ENCODE measurements at regions not wholly inside any gene's neighbourhood (a gene's known extent, or its start where the extent isn't known, plus 50 kb on each side); places are given as distances from the start of the nearest gene placed in this dataset.

- intact Hi-C loops (cut with DNase I) = loop anchor here in 1 of 4 donors (2.0 kb wide), 1 partner anchor 551 kb away; no protein-coding TSS in a partner anchor
- no peaks in the 10 kb centered on the region for H3K4me1 ChIP-seq (ENCODE audit: insufficient read depth)
- peak; percentile 56 to 83 (median 74) for DNase-seq
- no peak overlapping the region for H3K4me3 ChIP-seq
- no peak overlapping the region for H3K27ac ChIP-seq
- H3K36me3 ChIP-seq = no peaks in the 10 kb centered on the region
- TF ChIP-seq EP300 (IDR thresholded peaks at IDR 0.05) = no peak
- peak; percentile 44 to 62 (median 61) for TF ChIP-seq CTCF (IDR thresholded peaks at IDR 0.05)
- H3K9me3 ChIP-seq = no peaks in the 10 kb centered on the region
- no peaks in the 10 kb centered on the region for H3K27me3 ChIP-seq
- WGBS, 3 donors = 24 to 29% (median 24%) methylated on average over 9 of the region's 9 CpGs
These were observed 271.9 kb upstream of the ADAMTS16 start for GRCh38 chr5:4868140-4868735.

GRCh38 chr5:4873652-4874051, 266.5 kb upstream of the ADAMTS16 start:
- H3K4me3 ChIP-seq = no peak overlapping the region
- no peaks in the 10 kb centered on the region for H3K4me1 ChIP-seq (ENCODE audit: insufficient read depth)
- WGBS, 3 donors = 77 to 80% (median 77%) methylated on average over 8 of the region's 8 CpGs
- no peak overlapping the region for H3K27ac ChIP-seq
- H3K36me3 ChIP-seq = no peaks in the 10 kb centered on the region
- intact Hi-C loops (cut with DNase I) = loop anchor here in 2 of 4 donors (10.0 kb wide), 1 partner anchor 531 kb away; no protein-coding TSS in a partner anchor
- H3K9me3 ChIP-seq = no peaks in the 10 kb centered on the region
- H3K27me3 ChIP-seq = no peaks in the 10 kb centered on the region
- DNase-seq = no peak
- TF ChIP-seq POLR2A (IDR thresholded peaks at IDR 0.05) = no peak
- no peak for TF ChIP-seq EP300 (IDR thresholded peaks at IDR 0.05)
- no peak for TF ChIP-seq CTCF (IDR thresholded peaks at IDR 0.05)

- H3K4me3 ChIP-seq = no peak overlapping the region
- intact Hi-C loops (cut with DNase I) = loop anchor here in 2 of 4 donors (10.0 kb wide), 1 partner anchor 531 kb away; no protein-coding TSS in a partner anchor
- WGBS, 3 donors = 78 to 83% (median 80%) methylated on average over 10 of the region's 10 CpGs
- TF ChIP-seq CTCF (IDR thresholded peaks at IDR 0.05) (no peak), EP300 (IDR thresholded peaks at IDR 0.05) (no peak), POLR2A (IDR thresholded peaks at IDR 0.05) (no peak)
- H3K27ac ChIP-seq = no peak overlapping the region
- no peak for DNase-seq
- H3K27me3 ChIP-seq = no peaks in the 10 kb centered on the region
- no peaks in the 10 kb centered on the region for H3K36me3 ChIP-seq
- H3K4me1 ChIP-seq (ENCODE audit: insufficient read depth) = no peaks in the 10 kb centered on the region
- H3K9me3 ChIP-seq = no peaks in the 10 kb centered on the region
These were observed 266.0 kb upstream of the ADAMTS16 start for GRCh38 chr5:4874097-4874496.

- DNase-seq = no peak
- 90 to 97% (median 94%) methylated on average over 4 of the region's 4 CpGs for WGBS, 3 donors
- peaks cover 2% of the 10 kb centered on the region for H3K4me1 ChIP-seq (ENCODE audit: insufficient read depth)
- H3K9me3 ChIP-seq = no peaks in the 10 kb centered on the region
- H3K4me3 ChIP-seq = no peak overlapping the region
- H3K36me3 ChIP-seq = no peaks in the 10 kb centered on the region
- no peak for TF ChIP-seq CTCF (IDR thresholded peaks at IDR 0.05)
- no peak for TF ChIP-seq POLR2A (IDR thresholded peaks at IDR 0.05)
- TF ChIP-seq EP300 (IDR thresholded peaks at IDR 0.05) = no peak
- H3K27me3 ChIP-seq = no peaks in the 10 kb centered on the region
- intact Hi-C loops (cut with DNase I) = loop anchor here in 3 of 4 donors (5.0 to 10.0 kb wide), 2 partner anchors 529 to 541 kb away; no protein-coding TSS in a partner anchor
- no peak overlapping the region for H3K27ac ChIP-seq
These were observed 264.2 kb upstream of the ADAMTS16 start for GRCh38 chr5:4875942-4876341.

All from ovary (tissue), 7 donors.